Astrocyte (in vitro differentiated cells and primary cell): ENCODE measurements at regions not wholly inside any gene's neighbourhood (a gene's known extent, or its start where the extent isn't known, plus 50 kb on each side); places are given as distances from the start of the nearest gene placed in this dataset.

ENCODE experiments used
- DNase-seq: peaks from one replicate; pipeline ENCODE4 v3.0.0-alpha.2; 2010; ENCODE audit warnings: low read depth
- FAIRE-seq: peaks from 2 replicates; lab custom pipeline; 2011; peaks lifted over from hg19 to GRCh38; lab: Jason Lieb, UNC
- H2AFZ ChIP-seq: 2 replicates; pipeline ENCODE4 v1.6.0; 2012; ENCODE audit warnings: low read depth, low read length, inconsistent platforms
- H3K27ac ChIP-seq: 2 replicates; pipeline ENCODE4 v1.5.1; 2011; ENCODE audit warnings: low read depth, low read length, inconsistent platforms
- H3K27me3 ChIP-seq: 2 replicates; pipeline ENCODE4 v1.6.0; 2011; ENCODE audit warnings: low read length, inconsistent platforms; ENCODE audit not compliant: insufficient read depth
- H3K36me3 ChIP-seq: 2 replicates; pipeline ENCODE4 v1.5.1; 2011; ENCODE audit warnings: low read length, inconsistent platforms; ENCODE audit not compliant: insufficient read depth
- H3K4me1 ChIP-seq: 2 replicates; pipeline ENCODE4 v1.5.1; 2011; ENCODE audit warnings: low read length, inconsistent platforms; ENCODE audit not compliant: insufficient read depth
- H3K4me2 ChIP-seq: 2 replicates; pipeline ENCODE4 v1.6.0; 2012; ENCODE audit warnings: low read length, inconsistent platforms
- H3K4me3 ChIP-seq: 2 replicates; pipeline ENCODE4 v1.5.1; 2011; ENCODE audit warnings: low read depth, mild to moderate bottlenecking, low read length, inconsistent platforms; ENCODE audit not compliant: insufficient read depth
- H3K79me2 ChIP-seq: 2 replicates; pipeline ENCODE4 v1.6.0; 2012; ENCODE audit warnings: mild to moderate bottlenecking, low read length, inconsistent platforms; ENCODE audit not compliant: insufficient read depth
- H3K9ac ChIP-seq: 2 replicates; pipeline ENCODE4 v1.6.0; 2012; ENCODE audit warnings: mild to moderate bottlenecking, low read length, inconsistent platforms
- H3K9me3 ChIP-seq: 2 replicates; pipeline ENCODE4 v1.5.1; 2012; ENCODE audit warnings: low read depth, mild to moderate bottlenecking, low read length, inconsistent platforms; ENCODE audit not compliant: insufficient read depth
- H4K20me1 ChIP-seq: 2 replicates; pipeline ENCODE4 v1.6.0; 2012; ENCODE audit warnings: low read length, inconsistent platforms; ENCODE audit not compliant: insufficient read depth
- H3K27ac Mint-ChIP-seq: one replicate; pipeline ENCODE4 v1.8.0; 2021; ENCODE audit warnings: mild to moderate bottlenecking, mixed read lengths; ENCODE audit not compliant: unreplicated experiment
- H3K27me3 Mint-ChIP-seq: one replicate; pipeline ENCODE4 v1.8.0; 2021; ENCODE audit warnings: low read depth, mixed read lengths; ENCODE audit not compliant: unreplicated experiment
- H3K36me3 Mint-ChIP-seq: one replicate; pipeline ENCODE4 v1.8.0; 2021; ENCODE audit warnings: low read depth, mixed read lengths; ENCODE audit not compliant: unreplicated experiment
- H3K4me1 Mint-ChIP-seq: one replicate; pipeline ENCODE4 v1.8.0; 2021; ENCODE audit warnings: low read depth, mixed read lengths; ENCODE audit not compliant: unreplicated experiment
- H3K4me3 Mint-ChIP-seq: one replicate; pipeline ENCODE4 v1.8.0; 2021; ENCODE audit warnings: mild to moderate bottlenecking, moderate library complexity, mixed read lengths; ENCODE audit not compliant: unreplicated experiment
- H3K9me3 Mint-ChIP-seq: one replicate; pipeline ENCODE4 v1.8.0; 2021; ENCODE audit warnings: mild to moderate bottlenecking, mixed read lengths; ENCODE audit not compliant: unreplicated experiment
- EZH2 ChIP-seq: IDR thresholded peaks from 2 replicates; pipeline ENCODE4 v1.6.1; 2012; ENCODE audit warnings: mild to moderate bottlenecking, low read length, inconsistent platforms; ENCODE audit not compliant: insufficient read depth
- TF ChIP-seq, protein P1 (sequence below): IDR thresholded peaks from 2 replicates; pipeline ENCODE4 v1.5.1; 2011; ENCODE audit warnings: low read depth, mild to moderate bottlenecking, inconsistent platforms, low read length, moderate library complexity; ENCODE audit not compliant: insufficient read depth

DNA sequence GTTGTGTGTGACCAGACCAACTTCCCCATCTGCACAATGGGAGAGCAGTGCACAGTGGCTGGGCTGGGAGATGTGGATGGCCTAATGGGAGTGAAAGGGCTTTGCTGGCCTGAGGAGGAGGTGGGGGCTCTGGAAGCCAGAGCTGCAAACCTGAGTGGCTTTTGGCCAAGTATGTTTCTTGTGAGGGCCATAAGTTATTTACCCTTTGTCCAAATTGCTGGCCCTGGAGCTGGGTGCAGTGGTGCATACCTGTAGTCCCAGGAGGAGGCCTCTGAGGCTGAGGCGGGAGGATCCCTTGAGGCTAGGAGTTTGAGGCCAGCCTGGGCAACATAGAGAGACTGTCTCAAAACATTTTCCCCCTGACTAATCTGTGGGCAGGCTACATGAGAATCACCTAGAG, 129.1 kb downstream of the WNT7A start:
- Histone ChIP-seq H2AFZ (no peak overlapping the region), H3K4me2 (no peak overlapping the region), H3K9me3 (no peaks in the 10 kb centered on the region), H3K4me1 (no peaks in the 10 kb centered on the region), H3K79me2 (no peaks in the 10 kb centered on the region), H3K9ac (no peak overlapping the region), H3K27ac (no peak overlapping the region), H4K20me1 (no peaks in the 10 kb centered on the region), H3K27me3 (no peaks in the 10 kb centered on the region), H3K36me3 (no peaks in the 10 kb centered on the region), H3K4me3 (no peak overlapping the region)
- no peak for TF ChIP-seq EZH2
- TF ChIP-seq, protein P1, sequence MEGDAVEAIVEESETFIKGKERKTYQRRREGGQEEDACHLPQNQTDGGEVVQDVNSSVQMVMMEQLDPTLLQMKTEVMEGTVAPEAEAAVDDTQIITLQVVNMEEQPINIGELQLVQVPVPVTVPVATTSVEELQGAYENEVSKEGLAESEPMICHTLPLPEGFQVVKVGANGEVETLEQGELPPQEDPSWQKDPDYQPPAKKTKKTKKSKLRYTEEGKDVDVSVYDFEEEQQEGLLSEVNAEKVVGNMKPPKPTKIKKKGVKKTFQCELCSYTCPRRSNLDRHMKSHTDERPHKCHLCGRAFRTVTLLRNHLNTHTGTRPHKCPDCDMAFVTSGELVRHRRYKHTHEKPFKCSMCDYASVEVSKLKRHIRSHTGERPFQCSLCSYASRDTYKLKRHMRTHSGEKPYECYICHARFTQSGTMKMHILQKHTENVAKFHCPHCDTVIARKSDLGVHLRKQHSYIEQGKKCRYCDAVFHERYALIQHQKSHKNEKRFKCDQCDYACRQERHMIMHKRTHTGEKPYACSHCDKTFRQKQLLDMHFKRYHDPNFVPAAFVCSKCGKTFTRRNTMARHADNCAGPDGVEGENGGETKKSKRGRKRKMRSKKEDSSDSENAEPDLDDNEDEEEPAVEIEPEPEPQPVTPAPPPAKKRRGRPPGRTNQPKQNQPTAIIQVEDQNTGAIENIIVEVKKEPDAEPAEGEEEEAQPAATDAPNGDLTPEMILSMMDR = no peak
- Mint-ChIP-seq H3K4me3 (no peak overlapping the region), H3K27me3 (peaks cover 26% of the 10 kb centered on the region), H3K4me1 (no peaks in the 10 kb centered on the region), H3K36me3 (no peaks in the 10 kb centered on the region), H3K9me3 (no peaks in the 10 kb centered on the region), H3K27ac (no peak overlapping the region)
- DNase-seq (no peak), FAIRE-seq (no peak)

DNA sequence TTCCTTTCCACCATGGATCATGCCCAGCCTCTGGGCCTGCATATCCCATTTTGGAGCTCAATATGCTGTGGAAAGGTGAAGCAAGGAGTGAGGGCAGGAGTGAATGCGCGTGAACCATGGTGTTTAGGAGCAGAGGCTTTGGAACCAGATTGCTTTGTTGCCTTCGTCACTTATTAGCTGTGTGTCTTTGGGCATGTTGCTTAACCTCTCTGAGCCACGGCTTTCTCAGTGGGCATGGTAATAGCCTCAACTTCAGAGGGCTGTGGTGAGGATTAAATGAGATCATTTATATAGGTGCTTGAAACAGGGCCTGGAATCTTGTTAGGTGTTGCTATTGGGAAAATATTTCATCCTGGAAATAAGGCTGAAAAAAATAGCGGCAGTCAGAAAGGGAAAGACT, 129.7 kb downstream of the WNT7A start:
- Histone ChIP-seq H3K36me3 (no peaks in the 10 kb centered on the region), H3K9me3 (no peaks in the 10 kb centered on the region), H2AFZ (no peak overlapping the region), H3K9ac (no peak overlapping the region), H3K27me3 (no peaks in the 10 kb centered on the region), H3K4me2 (no peak overlapping the region), H3K27ac (no peak overlapping the region), H3K4me3 (no peak overlapping the region), H3K4me1 (no peaks in the 10 kb centered on the region), H4K20me1 (no peaks in the 10 kb centered on the region), H3K79me2 (no peaks in the 10 kb centered on the region)
- Mint-ChIP-seq H3K27me3 (peaks cover 26% of the 10 kb centered on the region), H3K4me3 (no peak overlapping the region), H3K27ac (no peak overlapping the region), H3K4me1 (no peaks in the 10 kb centered on the region), H3K36me3 (no peaks in the 10 kb centered on the region), H3K9me3 (no peaks in the 10 kb centered on the region)
- FAIRE-seq (no peak), DNase-seq (no peak)
- no peak for TF ChIP-seq EZH2

DNA sequence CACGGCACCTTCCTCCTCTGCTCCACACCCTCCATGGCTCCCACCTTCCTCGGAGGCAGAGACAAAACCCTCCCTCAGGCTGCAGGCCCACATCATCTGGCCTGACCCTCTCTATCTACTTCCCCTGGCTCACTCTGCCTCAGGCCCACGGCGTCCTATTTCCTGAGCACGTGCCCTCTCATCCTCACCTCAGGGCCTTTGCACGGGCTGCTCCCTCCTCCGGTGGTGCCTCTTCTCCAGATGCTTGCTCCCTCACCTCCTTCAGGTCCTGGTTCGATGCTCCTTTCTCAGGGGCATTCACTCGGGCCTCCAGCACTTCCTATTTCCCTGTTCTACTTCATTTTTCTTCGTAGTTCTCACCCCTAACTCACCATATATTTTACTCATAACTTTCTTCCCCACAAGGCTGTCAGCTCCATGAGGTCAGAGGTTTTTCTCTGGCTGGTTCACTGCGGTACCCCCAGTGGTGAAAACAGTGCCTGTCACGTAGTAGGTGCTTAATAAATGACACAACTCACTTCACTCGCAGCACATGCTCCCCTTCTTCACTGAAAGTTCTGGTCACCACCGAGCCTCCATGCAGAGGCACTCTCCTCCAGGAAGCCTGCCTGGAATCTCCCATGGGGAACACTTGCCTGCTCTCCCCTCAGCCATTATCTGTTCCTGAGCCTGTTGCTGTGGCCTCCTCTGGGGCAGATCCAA, 130.7 kb downstream of the WNT7A start:
- no peak overlapping the region for H3K9ac ChIP-seq
- FAIRE-seq = no peak
- Mint-ChIP-seq H3K36me3 (no peaks in the 10 kb centered on the region), H3K9me3 (no peaks in the 10 kb centered on the region), H3K27ac (peak overlapping the region; percentile 23), H3K4me1 (no peaks in the 10 kb centered on the region), H3K4me3 (no peak overlapping the region), H3K27me3 (peaks cover 26% of the 10 kb centered on the region)
- TF ChIP-seq, protein P1 = no peak
- no peak for TF ChIP-seq EZH2
- no peak overlapping the region for H3K4me3 ChIP-seq
- H3K9me3 ChIP-seq = no peaks in the 10 kb centered on the region
- H3K4me1 ChIP-seq = no peaks in the 10 kb centered on the region
- no peak overlapping the region for H3K4me2 ChIP-seq
- H3K79me2 ChIP-seq = no peaks in the 10 kb centered on the region
- no peaks in the 10 kb centered on the region for H3K27me3 ChIP-seq
- H3K36me3 ChIP-seq = no peaks in the 10 kb centered on the region
- no peak overlapping the region for H2AFZ ChIP-seq
- no peaks in the 10 kb centered on the region for H4K20me1 ChIP-seq
- H3K27ac ChIP-seq = no peak overlapping the region
- no peak for DNase-seq
